Central memory CD8-positive, alpha-beta T cell (primary cell): ENCODE measurements at regions not wholly inside any gene's neighbourhood (a gene's known extent, or its start where the extent isn't known, plus 50 kb on each side); places are given as distances from the start of the nearest gene placed in this dataset.

ENCODE experiments used
- ATAC-seq: fragments of 150-1000 bp; cut with Tn5 transposase; replicated peaks from 2 replicates; pipeline ENCODE4 v1.10.0; 2022; ENCODE audit warnings: mild to moderate bottlenecking, moderate FRiP score, moderate number of reproducible peaks; ENCODE audit not compliant: poor library complexity, severe bottlenecking; ENCODE audit errors: extremely low read depth
- DNase-seq, 2 donors: peaks; one replicate each; pipeline ENCODE4 v3.0.0; 2021; ENCODE audit warnings: low spot score in 2 of 2
- H3K27ac Mint-ChIP-seq: one replicate; pipeline ENCODE4 v1.8.0; 2022; ENCODE audit warnings: low read depth, mild to moderate bottlenecking, moderate library complexity, mixed read lengths
- H3K27me3 Mint-ChIP-seq: one replicate; pipeline ENCODE4 v1.8.0; 2022; ENCODE audit warnings: mixed read lengths
- H3K36me3 Mint-ChIP-seq: one replicate; pipeline ENCODE4 v1.8.0; 2022; ENCODE audit warnings: mild to moderate bottlenecking, moderate library complexity, mixed read lengths; ENCODE audit not compliant: insufficient read depth
- H3K4me1 Mint-ChIP-seq: one replicate; pipeline ENCODE4 v1.8.0; 2022; ENCODE audit warnings: mixed read lengths
- H3K4me3 Mint-ChIP-seq: one replicate; pipeline ENCODE4 v1.8.0; 2022; ENCODE audit warnings: mild to moderate bottlenecking, moderate library complexity, mixed read lengths
- H3K9me3 Mint-ChIP-seq: one replicate; pipeline ENCODE4 v1.8.0; 2022; ENCODE audit warnings: mixed read lengths

- Mint-ChIP-seq H3K9me3 (peaks cover 12% of the 10 kb centered on the region), H3K4me3 (no peak overlapping the region), H3K27me3 (peaks cover 8% of the 10 kb centered on the region), H3K36me3 (no peaks in the 10 kb centered on the region), H3K27ac (no peak overlapping the region), H3K4me1 (no peaks in the 10 kb centered on the region)
- ATAC-seq = no peak
- DNase-seq = no peak
These were observed 87.2 kb downstream of the DIRAS3 start for GRCh38 chr1:67963263-67963662.

- Mint-ChIP-seq H3K36me3 (no peaks in the 10 kb centered on the region), H3K4me1 (no peaks in the 10 kb centered on the region), H3K4me3 (no peak overlapping the region), H3K27ac (no peak overlapping the region), H3K9me3 (peaks cover 12% of the 10 kb centered on the region), H3K27me3 (peaks cover 8% of the 10 kb centered on the region)
- no peak for DNase-seq
- ATAC-seq = no peak
These were observed 89.7 kb downstream of the DIRAS3 start for GRCh38 chr1:67960766-67961165.

GRCh38 chr1:67958472-67958871 is 92.0 kb downstream of the DIRAS3 start:
- DNase-seq (no peak), ATAC-seq (no peak)
- H3K4me1 Mint-ChIP-seq = no peaks in the 10 kb centered on the region
- H3K4me3 Mint-ChIP-seq = no peak overlapping the region
- no peak overlapping the region for H3K27ac Mint-ChIP-seq
- H3K27me3 Mint-ChIP-seq = peaks cover 8% of the 10 kb centered on the region
- peaks cover 8% of the 10 kb centered on the region for H3K9me3 Mint-ChIP-seq
- no peaks in the 10 kb centered on the region for H3K36me3 Mint-ChIP-seq

- no peaks in the 10 kb centered on the region for H3K4me1 Mint-ChIP-seq
- H3K36me3 Mint-ChIP-seq = no peaks in the 10 kb centered on the region
- no peak for DNase-seq
- no peak for ATAC-seq
- H3K4me3 Mint-ChIP-seq = no peak overlapping the region
- H3K9me3 Mint-ChIP-seq = peaks cover 5% of the 10 kb centered on the region
- H3K27ac Mint-ChIP-seq = no peak overlapping the region
- peaks cover 8% of the 10 kb centered on the region for H3K27me3 Mint-ChIP-seq
These were observed 93.4 kb downstream of the DIRAS3 start for GRCh38 chr1:67957066-67957465.

GRCh38 chr1:67956116-67956515 is 94.3 kb downstream of the DIRAS3 start:
- no peaks in the 10 kb centered on the region for H3K4me1 Mint-ChIP-seq
- no peaks in the 10 kb centered on the region for H3K36me3 Mint-ChIP-seq
- no peak overlapping the region for H3K27ac Mint-ChIP-seq
- no peaks in the 10 kb centered on the region for H3K9me3 Mint-ChIP-seq
- H3K4me3 Mint-ChIP-seq = no peak overlapping the region
- ATAC-seq (no peak), DNase-seq (no peak)
- peaks cover 8% of the 10 kb centered on the region for H3K27me3 Mint-ChIP-seq

- DNase-seq = no peak
- Mint-ChIP-seq H3K27ac (no peak overlapping the region), H3K9me3 (no peaks in the 10 kb centered on the region), H3K4me1 (no peaks in the 10 kb centered on the region), H3K4me3 (no peak overlapping the region), H3K27me3 (peaks cover 8% of the 10 kb centered on the region), H3K36me3 (no peaks in the 10 kb centered on the region)
- no peak for ATAC-seq
These were observed 94.8 kb downstream of the DIRAS3 start for GRCh38 chr1:67955591-67955990.

GRCh38 chr1:67953301-67953700 is 97.1 kb downstream of the DIRAS3 start:
- no peaks in the 10 kb centered on the region for H3K9me3 Mint-ChIP-seq
- H3K27ac Mint-ChIP-seq = no peak overlapping the region
- no peaks in the 10 kb centered on the region for H3K4me1 Mint-ChIP-seq
- H3K27me3 Mint-ChIP-seq = no peaks in the 10 kb centered on the region
- H3K36me3 Mint-ChIP-seq = no peaks in the 10 kb centered on the region
- ATAC-seq (no peak), DNase-seq (no peak)
- H3K4me3 Mint-ChIP-seq = no peak overlapping the region

- H3K4me1 Mint-ChIP-seq = no peaks in the 10 kb centered on the region
- H3K9me3 Mint-ChIP-seq = no peaks in the 10 kb centered on the region
These were observed 98.4 kb downstream of the DIRAS3 start for GRCh38 chr1:67952071-67952470.

GRCh38 chr1:67951014-67951413 is 99.4 kb downstream of the DIRAS3 start:
- H3K9me3 Mint-ChIP-seq = no peaks in the 10 kb centered on the region
- no peaks in the 10 kb centered on the region for H3K36me3 Mint-ChIP-seq

More at GRCh38 chr1:67952071-67952470, 98.4 kb downstream of the DIRAS3 start:
- no peak overlapping the region for H3K4me3 Mint-ChIP-seq
- no peaks in the 10 kb centered on the region for H3K27me3 Mint-ChIP-seq
- H3K27ac Mint-ChIP-seq = no peak overlapping the region
- DNase-seq (no peak), ATAC-seq (no peak)
- H3K36me3 Mint-ChIP-seq = no peaks in the 10 kb centered on the region

GRCh38 chr1:67948151-67949080 is 102.0 kb downstream of the DIRAS3 start:
- Mint-ChIP-seq H3K4me1 (no peaks in the 10 kb centered on the region), H3K36me3 (no peaks in the 10 kb centered on the region), H3K9me3 (no peaks in the 10 kb centered on the region), H3K4me3 (no peak overlapping the region), H3K27me3 (no peaks in the 10 kb centered on the region), H3K27ac (no peak overlapping the region)
- no peak for DNase-seq
- no peak for ATAC-seq

More at GRCh38 chr1:67951014-67951413, 99.4 kb downstream of the DIRAS3 start:
- ATAC-seq = no peak
- Mint-ChIP-seq H3K4me3 (no peak overlapping the region), H3K27ac (no peak overlapping the region), H3K4me1 (no peaks in the 10 kb centered on the region), H3K27me3 (no peaks in the 10 kb centered on the region)
- no peak for DNase-seq

- no peaks in the 10 kb centered on the region for H3K27me3 Mint-ChIP-seq
- H3K4me3 Mint-ChIP-seq = no peak overlapping the region
- no peak overlapping the region for H3K27ac Mint-ChIP-seq
- H3K9me3 Mint-ChIP-seq = no peaks in the 10 kb centered on the region
- ATAC-seq (no peak), DNase-seq (no peak)
- H3K36me3 Mint-ChIP-seq = no peaks in the 10 kb centered on the region
- no peaks in the 10 kb centered on the region for H3K4me1 Mint-ChIP-seq
These were observed 103.3 kb downstream of the DIRAS3 start for GRCh38 chr1:67947114-67947513.

GRCh38 chr1:67945733-67946374 is 104.6 kb downstream of the DIRAS3 start:
- no peaks in the 10 kb centered on the region for H3K36me3 Mint-ChIP-seq
- DNase-seq = no peak
- H3K4me1 Mint-ChIP-seq = no peaks in the 10 kb centered on the region
- H3K4me3 Mint-ChIP-seq = no peak overlapping the region
- no peaks in the 10 kb centered on the region for H3K9me3 Mint-ChIP-seq
- no peak for ATAC-seq
- H3K27me3 Mint-ChIP-seq = no peaks in the 10 kb centered on the region
- no peak overlapping the region for H3K27ac Mint-ChIP-seq

GRCh38 chr1:67942274-67942673 is 108.2 kb downstream of the DIRAS3 start:
- Mint-ChIP-seq H3K4me1 (no peaks in the 10 kb centered on the region), H3K27ac (no peak overlapping the region), H3K27me3 (peaks cover 2% of the 10 kb centered on the region), H3K36me3 (no peaks in the 10 kb centered on the region), H3K9me3 (no peaks in the 10 kb centered on the region), H3K4me3 (no peak overlapping the region)
- no peak for DNase-seq
- ATAC-seq = no peak
